Stimulated activated CD8-positive, alpha-beta memory T cell treated with anti-CD3 and anti-CD28 coated beads, Interleukin-4, amount 100 ng/mL, for 48 hours (primary cell): ENCODE measurements at regions not wholly inside any gene's neighbourhood (a gene's known extent, or its start where the extent isn't known, plus 50 kb on each side); places are given as distances from the start of the nearest gene placed in this dataset.

Source experiments
- DNase-seq: peaks from one replicate; pipeline ENCODE4 v3.0.0-alpha.2; 2020

DNA sequence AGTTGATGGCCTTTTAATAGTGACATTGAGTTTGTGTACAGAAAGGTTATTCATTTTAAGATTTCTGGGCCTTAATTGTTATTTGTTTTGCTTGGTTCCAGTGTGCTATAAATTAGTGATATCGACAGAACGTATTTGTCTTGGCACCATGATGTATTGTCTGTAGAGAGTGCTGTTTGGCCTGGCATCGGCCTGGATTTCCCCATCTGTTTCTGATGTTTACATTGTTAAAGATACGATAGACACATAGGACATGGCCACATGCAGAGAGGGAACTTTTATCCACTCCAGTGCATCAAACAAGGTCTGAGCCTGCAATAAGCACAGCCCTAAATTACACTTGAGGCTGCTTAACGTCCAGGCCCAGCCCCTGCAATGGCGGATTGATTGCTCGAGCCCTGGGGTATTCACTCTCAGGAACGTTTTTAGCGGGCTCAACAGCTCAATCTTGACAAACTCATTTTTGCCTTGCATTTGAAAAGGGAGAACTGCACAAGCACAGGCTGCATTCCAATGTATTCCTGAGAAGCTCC lies 144.7 kb downstream of the SLC4A3 start:
- no peak for DNase-seq

GRCh38 chr2:219772697-219773096 lies 145.3 kb downstream of the SLC4A3 start:
- DNase-seq, result no peak

GRCh38 chr2:219775506-219775905 lies 148.1 kb downstream of the SLC4A3 start:
- DNase-seq, result no peak

DNA sequence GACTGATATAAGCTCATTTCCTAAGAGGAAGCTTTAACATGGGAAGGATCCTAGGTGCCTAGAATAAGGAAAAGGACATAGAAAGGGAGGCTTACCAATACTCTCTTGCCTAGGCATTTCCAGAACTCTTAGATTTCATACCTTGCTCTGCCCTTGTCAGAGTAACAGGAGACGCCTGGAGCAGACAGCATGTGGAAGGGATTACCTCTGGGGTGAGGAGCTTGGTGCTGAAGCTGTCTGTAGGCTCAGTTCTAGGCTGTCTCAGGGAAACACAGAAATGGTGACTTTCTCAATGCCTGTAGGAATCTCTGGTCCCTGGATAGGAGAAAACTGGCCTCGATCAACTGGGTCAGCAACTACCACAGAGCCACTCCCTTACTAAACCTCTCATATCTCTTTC lies 150.0 kb downstream of the SLC4A3 start:
- no peak for DNase-seq

GRCh38 chr2:219778189-219778588 lies 150.8 kb downstream of the SLC4A3 start:
- DNase-seq, result no peak

GRCh38 chr2:219782737-219783348 lies 155.4 kb downstream of the SLC4A3 start:
- DNase-seq, result no peak

GRCh38 chr2:219783359-219783975 lies 156.0 kb downstream of the SLC4A3 start:
- no peak for DNase-seq

- no peak for DNase-seq
These were observed 156.7 kb downstream of the SLC4A3 start for GRCh38 chr2:219784178-219784577.

- DNase-seq, result no peak
These were observed 162.0 kb downstream of the SLC4A3 start for GRCh38 chr2:219789476-219789875.

- no peak for DNase-seq
These were observed 165.0 kb downstream of the SLC4A3 start for GRCh38 chr2:219792446-219792845.

- no peak for DNase-seq
These were observed 171.0 kb downstream of the SLC4A3 start for GRCh38 chr2:219798430-219798829.

DNA sequence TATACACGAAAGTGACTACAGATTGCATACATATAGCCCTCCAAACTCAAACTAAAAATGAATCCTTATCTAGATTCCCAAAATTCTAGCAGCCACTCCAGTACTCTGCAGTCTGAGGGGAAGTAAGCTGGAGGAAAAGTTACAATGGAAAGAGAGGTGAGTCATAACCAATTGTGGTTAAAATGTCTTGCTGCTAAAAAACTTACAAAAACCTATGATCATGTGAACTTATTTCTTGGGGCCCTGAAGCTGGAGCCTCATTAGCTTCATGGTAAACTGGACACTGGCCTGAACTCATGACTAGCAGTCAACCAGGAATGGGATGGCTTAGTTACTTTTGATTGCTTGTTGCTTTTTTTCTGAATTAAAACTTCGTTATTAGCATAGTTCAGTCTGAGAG lies 175.9 kb downstream of the SLC4A3 start:
- DNase-seq, result no peak

GRCh38 chr2:219810895-219811294 lies 183.5 kb downstream of the SLC4A3 start:
- no peak for DNase-seq

GRCh38 chr2:219812672-219813071 lies 185.2 kb downstream of the SLC4A3 start:
- no peak for DNase-seq

GRCh38 chr2:219820767-219821166 lies 193.3 kb downstream of the SLC4A3 start:
- DNase-seq, result no peak

DNA sequence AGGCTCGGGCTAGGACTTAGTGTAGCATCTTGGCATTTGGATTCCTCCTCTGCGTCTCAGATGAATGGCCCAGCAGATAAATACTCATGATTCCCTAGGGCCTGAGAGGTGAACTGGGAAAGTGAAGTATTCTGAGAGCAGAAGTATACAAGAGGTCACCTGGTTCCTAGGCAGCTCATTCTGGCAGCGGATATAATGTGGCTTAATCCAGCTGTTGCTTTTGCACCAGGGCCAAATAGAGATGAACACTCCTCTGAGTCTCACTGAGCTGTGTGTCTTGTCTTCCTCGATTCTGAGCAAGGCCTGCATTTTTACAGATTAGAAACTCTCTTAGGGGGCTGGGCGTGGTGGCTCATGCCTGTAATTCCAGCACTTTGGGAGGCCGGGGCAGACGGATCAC lies 196.1 kb downstream of the SLC4A3 start:
- DNase-seq, result no peak

- DNase-seq, result no peak
These were observed 197.6 kb downstream of the SLC4A3 start for GRCh38 chr2:219824996-219825395.

DNA sequence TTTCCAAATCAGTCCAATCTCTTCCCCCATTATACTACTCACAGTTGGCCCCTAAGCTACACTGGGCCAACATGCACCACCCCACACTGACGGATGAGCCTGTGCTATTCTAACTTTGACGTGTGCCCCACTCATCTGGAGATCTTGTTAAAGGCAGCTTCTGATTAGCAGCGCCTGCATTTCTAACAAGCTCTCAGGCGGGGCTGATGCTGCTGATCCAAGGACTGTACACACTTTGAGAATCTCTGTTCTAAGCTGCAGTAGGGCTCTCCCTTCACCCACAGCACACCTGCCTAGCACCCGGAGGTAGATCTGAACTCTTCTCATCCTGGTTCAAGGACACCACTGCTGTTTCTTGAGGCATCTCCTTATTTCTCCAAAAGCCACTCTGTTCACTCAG lies 200.7 kb downstream of the SLC4A3 start:
- no peak for DNase-seq

DNA sequence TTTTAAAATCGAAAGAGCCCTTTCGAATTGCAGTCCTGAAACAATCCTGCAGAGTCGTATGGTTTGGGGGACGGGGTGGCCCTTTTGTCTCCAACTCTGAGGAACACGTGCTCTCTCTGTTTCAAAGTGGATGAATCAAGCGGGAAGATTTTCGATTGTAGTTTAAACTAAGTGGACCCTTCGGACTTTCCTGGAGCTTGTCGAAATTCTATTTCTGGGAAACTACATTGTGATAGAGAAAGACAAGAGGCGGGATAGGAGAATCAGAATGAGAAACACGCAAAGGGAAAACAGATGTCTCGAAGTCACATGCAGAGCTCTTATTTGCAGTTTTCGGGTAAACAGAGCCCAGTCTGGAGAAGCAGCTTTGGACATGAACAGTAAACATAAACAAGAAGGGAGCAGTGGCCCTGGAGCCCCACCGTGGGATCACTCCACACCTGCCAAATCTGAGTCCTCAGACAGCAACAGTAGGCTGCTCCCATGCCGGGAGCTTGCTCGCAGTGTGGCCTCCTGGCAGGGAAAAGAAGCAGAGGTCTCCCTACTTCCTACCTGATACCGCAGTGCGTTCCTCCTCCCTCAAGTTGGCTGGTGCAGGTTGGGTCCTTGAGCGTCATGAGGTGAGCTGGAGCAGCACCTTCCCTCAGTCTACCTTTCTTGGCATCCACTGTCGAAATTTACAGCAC lies 202.4 kb downstream of the SLC4A3 start:
- no peak for DNase-seq

DNA sequence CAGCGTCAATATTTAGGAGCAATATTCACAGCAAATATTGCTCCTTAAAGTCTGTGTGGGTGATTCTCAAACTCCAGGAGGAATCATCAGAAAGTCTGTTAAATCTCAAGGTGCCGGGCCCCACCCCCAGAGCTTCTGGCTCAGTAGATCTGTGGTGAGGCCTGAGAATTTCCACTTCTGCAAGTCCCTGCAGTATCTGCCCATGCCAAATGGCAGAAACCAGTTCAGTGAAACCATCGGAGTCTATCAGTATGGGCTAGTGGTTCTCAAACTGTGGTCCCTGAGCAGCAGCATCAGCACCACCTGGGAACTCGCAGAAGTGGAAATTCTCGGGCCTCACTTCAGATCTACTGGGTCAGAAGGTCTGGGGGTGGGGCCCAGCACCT lies 202.9 kb downstream of the SLC4A3 start:
- no peak for DNase-seq

DNA sequence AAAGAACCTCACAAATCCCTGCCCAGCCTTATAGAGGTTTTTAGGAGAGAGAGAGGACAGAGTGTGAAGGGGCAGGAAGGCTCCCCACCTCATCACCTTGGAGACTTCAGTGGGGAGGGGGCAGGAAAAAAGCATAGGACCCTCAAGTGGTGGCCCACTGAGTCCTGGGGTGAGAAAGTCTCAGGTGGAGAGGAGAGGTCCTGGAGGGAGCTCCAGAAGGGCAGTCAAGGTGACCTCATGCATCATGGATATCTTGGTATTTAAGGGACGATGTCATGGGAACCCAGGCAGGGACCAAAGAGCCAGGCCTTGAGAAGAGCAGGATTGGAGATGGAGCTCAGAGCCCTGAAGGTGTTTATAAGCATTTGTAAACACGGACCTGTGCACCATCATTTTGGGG lies 204.5 kb downstream of the SLC4A3 start:
- DNase-seq, result no peak

- DNase-seq, result no peak
These were observed 205.5 kb downstream of the SLC4A3 start for GRCh38 chr2:219832904-219833303.

DNA sequence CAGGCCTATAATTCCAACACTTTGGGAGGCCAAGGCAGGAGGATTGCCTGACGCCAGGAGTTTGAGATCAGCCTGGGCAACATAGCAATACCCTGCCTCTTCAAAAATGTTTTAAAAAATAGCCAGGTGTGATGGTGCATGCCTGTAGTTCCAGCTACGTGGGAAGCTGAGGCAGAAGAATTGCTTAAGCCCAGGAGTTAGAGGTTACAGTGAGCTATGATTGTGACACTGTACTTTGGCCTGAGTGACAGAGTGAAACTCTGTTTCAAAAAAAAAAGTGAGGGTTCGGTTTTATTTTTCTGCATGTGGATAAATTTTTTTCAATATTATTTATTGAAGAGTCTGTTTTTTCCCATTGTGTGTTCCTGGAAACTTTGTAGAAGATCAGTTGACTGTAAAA lies 208.1 kb downstream of the SLC4A3 start:
- no peak for DNase-seq

DNA sequence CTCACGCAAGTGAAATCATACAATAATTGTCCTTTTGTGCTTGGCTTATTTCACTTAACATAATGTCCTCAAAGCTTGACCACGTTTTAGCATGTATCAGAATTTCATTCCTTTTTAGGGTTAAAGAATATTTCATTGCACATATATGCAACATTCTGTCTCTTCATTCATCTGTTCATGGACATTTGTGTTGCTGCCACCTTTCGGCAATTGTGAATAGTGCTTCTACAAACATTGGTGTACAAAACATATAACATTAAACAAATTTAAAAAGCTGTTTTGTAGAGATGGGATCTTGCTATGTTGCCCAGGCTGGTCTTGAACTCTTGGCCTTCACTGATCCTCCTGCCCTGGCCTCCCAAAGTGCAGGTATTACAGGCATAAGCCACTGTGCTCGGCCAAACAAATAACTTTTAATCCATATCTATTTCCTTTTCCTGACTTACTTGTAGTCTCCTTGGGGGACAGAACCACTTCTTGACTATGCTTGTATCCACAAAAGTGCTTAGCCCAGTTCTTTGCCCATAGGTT lies 209.3 kb downstream of the SLC4A3 start:
- no peak for DNase-seq
